ENCODE measurements at regions not wholly inside any gene's neighbourhood (a gene's known extent, or its start where the extent isn't known, plus 50 kb on each side); places are given as distances from the start of the nearest gene placed in this dataset.

DNA sequence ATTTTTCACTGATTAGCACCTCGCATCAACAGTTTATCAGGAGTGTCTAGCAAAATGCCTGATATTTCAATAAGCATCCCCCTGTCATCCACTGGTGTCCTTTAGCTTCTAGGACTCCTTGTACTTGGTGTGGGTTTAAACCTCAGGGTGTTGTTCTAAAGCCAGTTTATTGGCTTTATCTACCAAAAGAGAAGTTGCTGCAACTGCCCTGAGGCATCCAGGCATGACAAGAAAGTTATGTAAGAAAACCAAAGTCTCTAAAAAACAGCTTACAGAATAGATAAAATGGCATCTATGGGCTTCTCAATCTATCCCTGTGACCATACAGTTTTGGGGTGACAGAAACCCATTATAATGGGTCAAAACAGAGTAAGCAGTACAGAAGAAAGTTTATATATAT, 120.3 kb upstream of the ZNF91 start:
- Histone ChIP-seq H4K20me1 (ENCODE audit: control insufficient read depth, extremely low read depth, insufficient read depth, low read length) (no peaks in the 10 kb centered on the region), H3K4me3 (ENCODE audit: control insufficient read depth in 2 of 3, extremely low read depth in 1 of 3, insufficient read depth in 2 of 3, low read depth in 1 of 3, low read length in 3 of 3) (no peak overlapping the region), H3K9me1 (ENCODE audit: control insufficient read depth, extremely low read depth, insufficient read depth, low read length) (no peaks in the 10 kb centered on the region), H2AFZ (ENCODE audit: control insufficient read depth, low read length) (no peak overlapping the region), H3K79me2 (ENCODE audit: control insufficient read depth, insufficient read depth, low read length) (no peaks in the 10 kb centered on the region), H3K9ac (ENCODE audit: control insufficient read depth, extremely low read depth, insufficient read depth, low read length) (no peak overlapping the region), H3K4me2 (ENCODE audit: control insufficient read depth, extremely low read depth, insufficient read depth, low read depth, low read length) (no peak overlapping the region), H3K27ac (ENCODE audit: control insufficient read depth, insufficient read depth, low read length) (no peak overlapping the region), H3K27me3 (ENCODE audit: control insufficient read depth, extremely low read depth, insufficient read depth, low read length) (no peaks in the 10 kb centered on the region), H3K9me3 (ENCODE audit: control insufficient read depth, low read depth, low read length) (no peaks in the 10 kb centered on the region), H3K36me3 (ENCODE audit: control insufficient read depth in 2 of 2, extremely low read depth in 1 of 2, insufficient read depth in 2 of 2, low read length in 2 of 2) (no peaks in the 10 kb centered on the region), H3K4me1 (ENCODE audit: control insufficient read depth, extremely low read depth, insufficient read depth, low read length) (peaks cover 3% of the 10 kb centered on the region)
- dilution Hi-C loops (cut with MboI; ENCODE audit: extremely low pct_ligation_motif_present, low sequenced_read_pairs), result no loop called here
- FAIRE-seq, result peak; percentile 52
- TF ChIP-seq, protein P1, sequence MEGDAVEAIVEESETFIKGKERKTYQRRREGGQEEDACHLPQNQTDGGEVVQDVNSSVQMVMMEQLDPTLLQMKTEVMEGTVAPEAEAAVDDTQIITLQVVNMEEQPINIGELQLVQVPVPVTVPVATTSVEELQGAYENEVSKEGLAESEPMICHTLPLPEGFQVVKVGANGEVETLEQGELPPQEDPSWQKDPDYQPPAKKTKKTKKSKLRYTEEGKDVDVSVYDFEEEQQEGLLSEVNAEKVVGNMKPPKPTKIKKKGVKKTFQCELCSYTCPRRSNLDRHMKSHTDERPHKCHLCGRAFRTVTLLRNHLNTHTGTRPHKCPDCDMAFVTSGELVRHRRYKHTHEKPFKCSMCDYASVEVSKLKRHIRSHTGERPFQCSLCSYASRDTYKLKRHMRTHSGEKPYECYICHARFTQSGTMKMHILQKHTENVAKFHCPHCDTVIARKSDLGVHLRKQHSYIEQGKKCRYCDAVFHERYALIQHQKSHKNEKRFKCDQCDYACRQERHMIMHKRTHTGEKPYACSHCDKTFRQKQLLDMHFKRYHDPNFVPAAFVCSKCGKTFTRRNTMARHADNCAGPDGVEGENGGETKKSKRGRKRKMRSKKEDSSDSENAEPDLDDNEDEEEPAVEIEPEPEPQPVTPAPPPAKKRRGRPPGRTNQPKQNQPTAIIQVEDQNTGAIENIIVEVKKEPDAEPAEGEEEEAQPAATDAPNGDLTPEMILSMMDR (optimal IDR thresholded peaks at IDR 0.05 in 1 of 3, IDR thresholded peaks at IDR 0.05 in 1 of 3, conservative IDR thresholded peaks at IDR 0.05 in 1 of 3; ENCODE audit: extremely low read depth in 1 of 3, insufficient read depth in 2 of 3, low read length in 3 of 3), result no peak
- no peak for TF ChIP-seq EZH2 (IDR thresholded peaks at IDR 0.05; ENCODE audit: low read length)
- no peak for DNase-seq (ENCODE audit: low read depth, low spot score)

DNA sequence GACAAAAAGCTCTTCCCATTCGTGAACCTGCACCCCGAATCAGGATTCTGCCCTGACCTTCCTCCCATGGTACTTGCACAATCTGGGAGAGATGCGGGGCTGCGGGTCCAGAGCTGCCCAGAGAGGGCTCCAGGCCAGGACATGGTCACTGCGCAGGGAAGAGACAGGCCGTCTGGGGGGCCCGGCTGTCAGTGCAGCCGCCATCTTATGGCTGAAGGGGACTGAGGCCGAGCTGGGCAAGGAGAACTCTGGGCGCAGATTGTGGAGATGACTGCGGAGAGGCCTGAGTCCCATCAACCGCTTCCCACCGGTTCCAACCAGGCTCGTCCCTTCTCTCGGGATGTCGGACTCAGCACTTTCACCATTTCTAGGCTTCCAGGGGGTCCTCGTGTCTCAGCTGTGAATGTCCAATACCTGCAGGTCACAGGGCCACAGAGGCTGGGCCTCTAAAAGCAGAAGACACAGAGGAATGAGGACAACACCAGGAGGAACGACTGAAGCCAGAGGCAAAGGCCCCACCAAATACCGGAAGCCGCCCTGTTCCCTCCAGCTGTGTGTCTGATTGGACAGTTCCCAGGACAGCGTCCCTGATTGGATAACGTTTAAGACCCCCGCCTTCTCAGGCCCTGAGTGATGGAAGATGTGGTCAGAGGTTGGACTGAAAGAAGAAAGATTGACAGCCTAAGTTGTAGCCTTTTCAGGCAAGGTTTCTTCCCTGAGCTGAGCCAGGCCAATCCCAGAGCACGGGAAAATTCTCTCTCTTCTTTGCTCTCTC, 117.1 kb upstream of the ZNF91 start:
- Histone ChIP-seq H3K9ac (ENCODE audit: control insufficient read depth, extremely low read depth, insufficient read depth, low read length) (no peak overlapping the region), H3K36me3 (ENCODE audit: control insufficient read depth in 2 of 2, extremely low read depth in 1 of 2, insufficient read depth in 2 of 2, low read length in 2 of 2) (no peaks in the 10 kb centered on the region), H3K27me3 (ENCODE audit: control insufficient read depth, extremely low read depth, insufficient read depth, low read length) (no peaks in the 10 kb centered on the region), H3K9me1 (ENCODE audit: control insufficient read depth, extremely low read depth, insufficient read depth, low read length) (no peaks in the 10 kb centered on the region), H3K4me3 (ENCODE audit: control insufficient read depth in 2 of 3, extremely low read depth in 1 of 3, insufficient read depth in 2 of 3, low read depth in 1 of 3, low read length in 3 of 3) (no peak overlapping the region), H4K20me1 (ENCODE audit: control insufficient read depth, extremely low read depth, insufficient read depth, low read length) (no peaks in the 10 kb centered on the region), H3K4me1 (ENCODE audit: control insufficient read depth, extremely low read depth, insufficient read depth, low read length) (peaks cover 3% of the 10 kb centered on the region), H3K4me2 (ENCODE audit: control insufficient read depth, extremely low read depth, insufficient read depth, low read depth, low read length) (no peak overlapping the region), H3K79me2 (ENCODE audit: control insufficient read depth, insufficient read depth, low read length) (no peaks in the 10 kb centered on the region), H3K27ac (ENCODE audit: control insufficient read depth, insufficient read depth, low read length) (no peak overlapping the region), H3K9me3 (ENCODE audit: control insufficient read depth, low read depth, low read length) (no peaks in the 10 kb centered on the region), H2AFZ (ENCODE audit: control insufficient read depth, low read length) (no peak overlapping the region)
- TF ChIP-seq, protein P1 (optimal IDR thresholded peaks at IDR 0.05 in 1 of 3, IDR thresholded peaks at IDR 0.05 in 1 of 3, conservative IDR thresholded peaks at IDR 0.05 in 1 of 3; ENCODE audit: extremely low read depth in 1 of 3, insufficient read depth in 2 of 3, low read length in 3 of 3), result no peak
- no peak for TF ChIP-seq EZH2 (IDR thresholded peaks at IDR 0.05; ENCODE audit: low read length)
- no peak for FAIRE-seq
- no peak for DNase-seq (ENCODE audit: low read depth, low spot score)
- dilution Hi-C loops (cut with MboI; ENCODE audit: extremely low pct_ligation_motif_present, low sequenced_read_pairs), result no loop called here

All from keratinocyte (primary cell).